GM18511 (cell line): ENCODE measurements at regions not wholly inside any gene's neighbourhood (a gene's known extent, or its start where the extent isn't known, plus 50 kb on each side); places are given as distances from the start of the nearest gene placed in this dataset.

Source experiments
- ATAC-seq: cut with Tn5 transposase; IDR thresholded peaks from one replicate; pipeline ENCODE4 v1.9.1; 2021; ENCODE audit warnings: mild to moderate bottlenecking, moderate library complexity; ENCODE audit not compliant: unreplicated experiment

DNA sequence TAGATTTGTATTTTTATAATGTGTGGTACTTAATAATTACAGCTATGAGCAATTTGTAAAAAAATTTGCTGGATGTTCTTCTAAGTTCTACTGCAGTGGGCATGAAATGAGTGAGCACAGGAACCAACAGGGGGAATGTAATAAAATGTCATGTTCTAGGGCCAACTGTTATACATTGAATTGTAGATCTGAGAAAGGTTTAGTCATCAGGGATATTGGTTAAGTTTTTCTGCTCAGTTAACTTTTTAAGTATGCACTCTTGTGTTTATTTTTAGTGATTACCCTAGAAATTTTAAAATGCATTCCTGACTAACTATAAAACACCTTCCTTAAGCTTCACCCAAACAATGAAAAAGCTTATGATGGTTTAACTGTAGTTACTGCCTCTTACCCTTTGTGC lies 101.8 kb downstream of the CAND1 start:
- ATAC-seq = no peak

DNA sequence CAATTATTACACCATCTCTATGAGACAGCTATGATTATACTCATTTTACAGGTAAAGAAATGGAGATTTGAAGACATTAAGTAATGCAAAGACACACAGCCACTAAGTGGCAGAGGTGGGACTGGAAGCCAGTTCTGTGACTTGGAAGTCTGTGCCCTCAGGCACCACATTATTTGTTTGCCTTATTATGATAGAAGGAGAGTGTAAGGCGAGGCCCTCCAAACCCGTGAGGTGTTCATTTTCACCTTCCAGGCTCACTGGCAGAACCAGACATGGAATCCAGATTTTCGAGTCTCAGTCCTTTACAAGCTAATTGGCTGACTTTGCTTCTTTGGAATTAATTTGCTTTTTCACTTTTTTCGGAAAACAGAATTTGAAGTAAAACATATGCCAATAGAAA lies 107.9 kb downstream of the CAND1 start:
- ATAC-seq = no peak

DNA sequence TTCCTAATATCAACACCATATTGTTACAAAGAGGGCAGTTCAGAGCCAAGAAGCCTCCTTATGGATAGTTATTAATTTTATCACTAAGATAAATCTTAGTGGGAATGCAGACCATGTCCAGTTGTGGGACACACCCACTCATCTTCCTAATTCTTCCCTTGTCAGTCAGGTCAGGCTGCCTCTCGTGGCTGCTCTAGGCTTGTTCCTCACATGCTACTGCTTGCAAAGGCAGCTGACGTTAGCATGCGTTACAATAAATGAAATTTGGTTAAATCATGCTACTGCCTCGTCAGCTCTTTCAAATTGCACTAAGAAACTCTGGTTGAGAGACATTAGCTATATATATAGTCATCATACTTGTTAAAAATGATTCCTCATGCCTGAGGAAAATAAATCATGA lies 108.4 kb downstream of the CAND1 start:
- no peak for ATAC-seq

DNA sequence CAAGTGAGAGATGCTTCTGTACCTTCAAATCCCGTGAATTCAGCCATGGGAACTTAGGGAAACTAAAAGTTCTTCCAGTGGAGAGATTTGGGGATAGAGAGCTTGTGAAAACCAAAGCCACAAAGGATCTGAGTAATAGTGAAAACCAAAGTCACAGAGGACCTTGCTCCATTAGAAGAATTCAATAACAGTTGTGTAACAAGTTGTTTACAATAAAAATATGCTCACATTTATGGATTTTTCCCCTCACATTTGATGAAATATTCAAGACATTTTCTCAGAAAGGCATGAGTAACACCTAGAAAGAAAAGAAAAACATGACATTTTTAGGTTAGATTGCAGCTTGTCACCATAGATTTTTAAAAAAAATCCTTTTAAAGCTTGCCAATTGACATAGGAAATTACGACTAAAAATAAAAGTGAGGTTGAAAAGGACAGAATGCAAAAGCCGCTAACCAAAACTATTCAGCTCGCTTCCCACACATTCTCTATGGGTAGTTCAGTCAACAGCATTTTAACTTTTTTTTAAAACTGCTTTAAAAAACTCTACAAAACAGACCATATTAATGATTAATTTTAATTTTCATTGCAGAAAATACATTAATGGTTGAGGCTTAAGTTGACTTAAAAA lies 113.2 kb downstream of the CAND1 start:
- ATAC-seq = no peak

DNA sequence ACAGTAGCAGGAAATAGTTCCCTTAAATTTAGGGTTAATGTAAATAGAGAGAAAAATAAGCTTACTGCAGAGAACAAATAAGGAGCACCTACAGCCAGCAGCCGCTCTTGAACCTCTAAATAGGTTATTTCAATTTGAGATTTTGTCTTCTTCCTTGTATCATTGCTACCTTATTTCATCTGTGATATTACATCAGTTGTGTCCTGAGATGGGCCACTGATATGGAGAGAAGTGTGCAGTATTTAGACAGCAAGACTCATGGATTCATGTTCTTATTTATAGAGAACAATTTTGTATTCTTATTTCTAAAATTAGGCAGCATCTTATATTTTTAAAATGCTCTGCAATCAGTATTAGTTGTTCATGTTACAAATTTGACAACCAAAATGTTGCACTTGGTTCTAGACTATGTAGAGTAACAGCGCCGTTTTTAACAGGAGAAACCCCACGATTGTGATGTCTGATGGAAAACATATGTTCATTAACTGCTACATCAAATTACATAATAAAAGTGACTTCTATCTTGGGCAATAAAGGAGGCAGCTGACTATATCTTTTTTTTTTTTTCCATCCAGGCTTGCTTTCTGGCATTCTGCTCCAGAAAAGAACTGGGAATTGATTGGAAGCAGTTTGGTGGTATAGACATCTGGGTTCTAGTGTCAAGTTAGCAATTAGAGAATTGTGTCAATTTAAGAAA lies 117.9 kb downstream of the CAND1 start:
- ATAC-seq = no peak

DNA sequence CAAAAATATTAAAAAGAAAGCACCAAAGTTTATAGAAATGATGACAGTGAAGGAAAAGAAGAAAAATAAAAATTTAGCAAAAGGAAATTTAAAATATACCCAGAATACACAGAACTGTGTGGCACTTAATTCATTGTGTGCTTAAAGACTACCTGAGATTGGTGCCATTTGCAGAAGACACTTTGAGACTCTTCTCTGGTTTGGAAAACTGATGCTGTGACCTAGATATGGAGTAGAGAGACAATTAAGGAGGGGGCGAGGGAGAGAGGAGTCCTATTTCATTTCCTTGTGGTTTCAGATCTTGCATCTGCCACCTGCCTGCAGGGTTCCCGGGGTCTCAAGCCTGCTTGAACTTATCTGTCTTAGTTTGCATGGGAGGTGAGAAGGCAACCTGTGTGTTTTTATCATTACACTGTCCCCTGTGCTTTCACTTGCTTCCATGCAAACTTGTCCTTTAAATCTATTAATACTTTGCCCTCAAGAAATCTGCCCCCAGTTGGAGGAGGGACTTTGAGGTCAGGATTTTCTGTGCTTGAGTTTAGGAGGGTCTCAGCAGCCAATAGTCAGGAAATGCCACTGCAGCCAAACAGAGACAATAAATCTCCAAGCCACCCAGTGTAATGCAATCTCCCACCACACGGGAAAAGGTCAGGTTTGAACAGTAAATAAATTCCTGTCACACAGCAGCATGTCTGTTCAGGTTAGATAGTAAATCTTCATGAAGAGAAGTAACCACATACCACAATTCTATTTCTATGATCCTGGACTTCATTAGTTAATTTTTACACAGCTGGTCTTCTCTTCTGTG lies 119.4 kb downstream of the CAND1 start:
- ATAC-seq = no peak

DNA sequence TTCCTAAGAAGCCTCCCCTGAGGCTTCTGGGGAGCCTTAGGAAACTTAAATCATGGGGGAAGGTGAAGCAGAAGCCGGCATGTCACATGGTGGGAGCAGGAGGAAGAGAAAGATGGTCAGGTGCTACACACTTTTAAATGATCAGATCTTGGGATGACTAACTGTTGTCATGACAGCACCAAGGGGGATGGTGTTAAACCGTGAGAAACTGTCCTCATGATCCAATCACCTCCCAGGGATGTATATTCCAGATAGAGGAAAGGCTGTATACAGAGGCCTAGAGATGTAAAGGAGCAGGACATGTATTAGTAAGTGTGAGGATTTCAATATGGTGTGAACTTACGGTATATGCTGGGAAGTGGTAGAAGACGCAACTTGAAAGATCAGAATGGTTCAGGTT lies 121.1 kb downstream of the CAND1 start:
- ATAC-seq = no peak

DNA sequence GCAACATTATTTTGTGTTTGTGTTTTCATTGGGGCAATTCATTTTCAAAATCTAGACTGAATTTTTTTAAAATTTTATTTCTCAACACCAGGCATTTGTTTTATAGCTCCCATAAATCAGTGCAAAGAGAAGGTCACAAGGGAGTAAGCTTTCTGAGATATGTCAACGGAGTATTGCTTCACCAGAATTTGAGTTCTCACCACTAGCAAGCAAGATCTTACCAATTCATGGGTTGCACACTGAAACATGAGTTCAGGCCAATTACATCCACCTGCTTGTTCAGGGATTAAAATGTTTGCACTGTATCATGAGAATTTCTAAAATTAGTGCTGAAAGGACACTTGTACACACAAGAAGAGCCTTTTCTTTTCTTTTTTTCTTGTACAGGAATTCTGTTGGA lies 121.9 kb downstream of the CAND1 start:
- no peak for ATAC-seq

DNA sequence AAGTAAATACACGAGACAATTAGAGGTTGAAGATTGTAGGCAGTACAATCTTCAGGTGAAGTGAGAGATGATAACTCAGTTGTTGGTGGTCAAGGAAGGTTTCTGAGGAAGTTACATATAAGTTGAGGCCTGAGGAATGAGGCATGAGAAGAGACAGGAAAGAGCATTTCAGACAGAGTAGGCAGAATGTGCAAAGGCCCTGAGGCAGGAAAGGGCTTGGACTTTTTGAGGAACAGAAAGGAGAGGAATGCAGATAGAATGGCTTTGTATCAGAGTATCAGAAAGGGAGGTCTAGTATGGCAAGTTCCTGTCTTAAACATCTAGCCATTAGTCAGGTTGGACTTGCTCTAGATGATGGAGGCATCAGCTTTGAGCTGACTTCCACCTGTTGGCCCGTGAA lies 122.5 kb downstream of the CAND1 start:
- ATAC-seq = no peak

DNA sequence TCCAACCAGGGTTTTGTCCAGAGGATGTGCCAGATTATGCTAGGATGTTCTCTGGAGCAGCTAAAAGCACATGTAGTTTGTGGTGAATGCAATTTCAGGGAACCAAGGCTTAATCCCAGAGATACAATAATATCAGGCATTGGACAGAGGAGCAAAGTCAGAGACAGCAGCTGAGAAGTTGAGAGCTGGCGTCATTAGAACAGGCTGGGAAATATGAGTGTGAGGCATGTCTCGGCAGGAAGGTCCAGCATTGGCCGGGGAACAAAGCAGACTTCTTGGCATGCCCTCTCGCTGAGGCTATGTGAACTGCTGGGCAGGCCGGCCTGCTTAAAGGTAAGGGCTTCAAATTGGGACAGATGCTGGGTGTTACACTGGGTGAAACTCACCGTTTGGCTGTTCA lies 125.4 kb downstream of the CAND1 start:
- ATAC-seq = no peak

DNA sequence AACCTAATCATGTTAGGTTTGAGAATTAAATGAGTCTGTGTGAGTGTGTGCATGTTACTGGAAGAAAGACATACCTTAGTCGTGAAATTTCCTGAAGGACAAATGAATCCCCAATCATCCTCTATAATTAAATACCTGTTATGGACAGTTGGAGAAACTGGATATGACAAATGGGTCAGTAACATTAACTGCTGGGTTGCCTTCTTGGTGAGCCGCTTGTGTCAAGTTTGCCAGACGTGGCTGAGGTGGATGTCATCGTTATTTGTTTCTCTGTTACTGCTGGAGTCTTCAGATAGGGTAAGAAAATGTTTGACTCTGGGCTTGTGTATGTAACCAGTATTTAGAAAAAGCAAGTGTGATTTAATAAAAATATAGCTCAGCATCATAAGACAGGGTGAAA lies 131.6 kb downstream of the CAND1 start:
- ATAC-seq = no peak

DNA sequence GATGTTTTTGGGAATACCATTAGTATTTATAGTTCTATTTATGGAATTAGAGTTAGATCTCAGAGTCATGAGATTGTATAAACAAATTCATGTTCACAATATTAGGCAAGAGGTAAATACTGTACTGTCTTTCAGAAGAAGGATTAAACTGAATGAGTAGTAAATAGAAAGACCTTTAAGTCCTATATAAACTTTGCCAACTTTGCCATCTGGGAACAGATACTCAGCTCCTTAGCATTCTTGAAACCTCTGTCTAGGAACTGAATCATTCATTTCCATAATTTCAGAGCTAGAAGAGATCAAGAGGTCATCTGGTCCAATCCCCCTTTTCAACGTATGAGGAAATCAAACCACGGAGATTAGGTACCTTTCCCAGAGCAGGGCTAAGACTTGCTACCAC lies 141.1 kb downstream of the CAND1 start:
- ATAC-seq = no peak

DNA sequence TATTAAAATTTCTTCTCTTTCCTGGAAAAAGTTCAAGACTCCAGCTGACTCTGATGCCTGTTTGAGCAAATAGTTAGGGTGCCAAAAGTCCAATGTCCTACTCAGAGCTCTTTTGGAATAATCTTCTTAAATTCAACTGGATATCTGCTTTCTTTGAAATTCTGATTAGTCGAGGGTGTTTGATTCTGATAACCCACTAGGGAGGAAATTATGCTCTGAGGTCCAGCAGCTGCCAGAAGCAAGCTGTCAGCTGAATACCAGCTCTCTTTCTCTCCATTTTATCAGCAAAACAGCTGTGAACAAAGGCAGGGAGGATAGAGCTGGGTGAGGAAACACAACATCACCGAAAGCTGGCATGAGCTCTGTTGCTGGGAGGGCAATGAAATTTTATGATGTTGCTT lies 141.5 kb downstream of the CAND1 start:
- no peak for ATAC-seq

DNA sequence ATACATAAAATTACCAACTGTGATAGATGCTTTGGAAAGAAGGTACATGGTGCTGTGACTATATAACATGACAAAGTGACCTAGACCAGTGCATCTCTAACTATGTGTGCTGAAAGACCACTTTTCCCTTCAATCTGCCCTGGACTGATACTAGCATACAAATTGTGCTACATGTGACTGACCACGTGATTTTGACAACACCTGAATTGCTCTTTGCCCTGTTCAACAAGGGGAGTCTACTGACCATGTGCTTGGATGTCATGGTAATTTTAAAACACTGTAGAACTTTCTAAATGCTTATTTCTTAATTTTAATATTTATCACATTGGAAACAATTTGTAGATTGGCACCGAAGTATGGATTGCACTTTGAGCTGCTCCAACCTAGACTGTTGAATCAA lies 142.4 kb downstream of the CAND1 start:
- ATAC-seq = no peak

DNA sequence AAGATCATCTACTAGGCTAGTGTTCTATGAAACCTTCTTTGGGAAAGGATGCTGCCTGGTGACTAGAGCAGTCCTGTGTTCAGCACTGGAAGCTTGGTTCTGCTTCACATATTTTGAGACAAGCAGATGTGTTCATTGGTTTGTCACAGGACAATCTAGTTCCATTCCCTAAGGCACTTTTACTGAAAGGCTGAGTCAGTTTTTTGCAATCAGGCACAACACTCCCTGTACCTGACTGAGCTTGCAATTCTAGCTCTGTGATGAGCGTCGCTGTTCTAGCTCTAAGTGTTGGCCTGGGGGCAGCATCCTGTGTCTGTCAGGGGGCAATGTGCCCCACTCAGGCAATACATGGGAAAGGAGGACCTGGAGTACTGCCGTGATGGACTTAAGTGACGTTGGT lies 144.4 kb downstream of the CAND1 start:
- no peak for ATAC-seq

DNA sequence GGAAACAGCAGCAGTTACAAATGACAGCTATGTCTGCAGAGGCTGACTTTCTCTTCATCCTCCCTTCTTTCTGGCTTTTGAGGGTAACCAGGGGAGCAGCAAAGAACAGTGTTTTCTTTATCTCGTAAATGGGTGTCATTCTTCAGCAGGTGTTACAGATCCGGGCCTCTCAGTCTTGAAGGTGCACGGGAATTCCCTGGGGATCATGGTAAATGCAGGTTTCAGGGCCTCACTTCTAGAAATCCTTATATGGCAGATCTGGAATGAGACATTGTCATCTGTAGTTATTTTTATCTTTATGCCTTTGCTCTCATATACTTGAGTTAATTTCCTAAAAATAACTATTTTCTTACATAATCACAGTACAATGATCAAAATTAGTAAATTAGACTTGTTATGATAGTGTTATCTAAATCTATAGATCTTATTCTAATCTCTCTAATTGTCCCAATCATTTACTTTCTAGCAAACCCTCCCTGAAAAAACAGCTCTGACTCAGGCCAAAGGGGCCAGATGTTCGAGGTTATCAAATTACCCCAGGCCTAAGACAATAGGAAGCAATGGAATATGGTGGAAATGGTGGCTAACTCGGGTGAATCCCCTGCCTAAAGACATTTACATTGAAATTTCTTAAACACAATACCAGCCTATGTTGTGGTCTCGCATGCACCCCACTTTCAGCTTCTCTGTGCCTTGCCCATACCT lies 145.0 kb downstream of the CAND1 start:
- no peak for ATAC-seq

DNA sequence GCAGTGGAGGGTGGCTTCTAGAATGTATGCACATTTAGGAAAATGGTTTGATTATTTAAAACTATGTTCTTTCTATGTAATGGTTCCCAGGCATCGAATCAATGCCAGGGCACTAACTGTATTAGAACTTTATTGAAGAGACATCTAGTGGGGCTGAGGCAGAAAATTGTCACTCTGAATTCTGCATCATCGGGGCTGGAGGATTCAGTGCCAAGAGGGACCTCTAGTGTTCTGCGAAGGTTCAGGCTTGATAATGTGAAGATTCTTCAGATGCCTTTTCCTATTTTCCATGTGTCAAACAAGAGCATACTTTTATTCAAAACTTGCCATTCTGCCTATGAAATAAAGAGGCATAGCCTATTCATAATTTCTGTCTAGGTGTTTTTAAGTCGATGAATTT lies 146.3 kb downstream of the CAND1 start:
- ATAC-seq = no peak

DNA sequence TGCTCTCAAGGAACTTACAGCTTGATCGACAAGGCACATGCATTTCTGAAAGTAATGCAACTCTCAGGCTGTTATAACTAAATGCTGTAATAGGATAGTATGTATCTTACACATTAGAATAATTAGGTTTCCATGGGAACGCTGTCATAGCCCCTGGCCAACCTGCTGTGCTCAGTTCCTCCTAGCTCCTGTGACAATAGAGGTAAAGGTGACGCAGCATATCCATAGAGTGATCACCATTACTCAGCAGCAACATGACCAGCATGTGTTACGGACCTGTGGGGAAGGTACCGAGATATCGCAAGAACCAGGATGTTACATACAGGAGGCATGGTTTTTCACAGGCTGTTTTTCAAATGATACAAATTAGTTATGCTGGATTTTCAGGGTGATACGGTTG lies 150.7 kb downstream of the CAND1 start:
- ATAC-seq = no peak

DNA sequence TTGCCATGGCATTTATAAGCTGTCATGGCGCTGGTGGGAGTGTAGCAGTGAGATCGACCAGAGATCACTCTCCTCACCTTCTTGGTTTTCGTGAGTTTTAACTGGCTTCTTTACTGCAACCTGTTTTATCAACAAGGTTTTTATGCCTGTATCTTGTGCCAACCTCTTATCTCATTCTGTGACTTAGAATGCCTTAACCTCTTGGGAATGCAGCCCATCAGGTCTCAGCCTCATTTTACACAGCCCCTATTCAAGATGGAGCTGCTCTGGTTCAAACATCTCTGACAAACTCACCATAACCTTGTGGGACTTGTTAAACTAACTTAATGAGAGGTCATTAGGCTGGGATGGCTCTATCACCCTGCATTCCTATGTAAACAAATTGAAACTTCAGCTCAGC lies 151.3 kb downstream of the CAND1 start:
- no peak for ATAC-seq

DNA sequence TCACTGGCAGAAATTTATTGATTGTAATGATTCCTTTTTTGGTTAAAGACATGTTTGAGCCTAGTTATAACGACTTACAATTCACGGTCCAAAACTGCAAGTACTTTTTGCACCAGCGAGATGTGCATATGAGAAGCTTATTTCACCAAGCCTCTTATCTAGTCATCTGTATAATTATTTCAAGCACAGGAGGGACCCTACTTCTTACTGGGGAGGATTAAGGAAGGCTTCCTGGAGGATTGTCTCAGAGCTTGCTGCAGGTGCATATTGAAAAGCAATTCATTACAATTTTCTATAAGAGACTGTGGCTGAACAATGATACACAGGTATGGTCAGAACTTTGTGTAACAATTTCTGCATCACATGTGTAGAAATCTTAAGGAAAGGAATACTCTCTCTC lies 152.9 kb downstream of the CAND1 start:
- ATAC-seq = no peak

DNA sequence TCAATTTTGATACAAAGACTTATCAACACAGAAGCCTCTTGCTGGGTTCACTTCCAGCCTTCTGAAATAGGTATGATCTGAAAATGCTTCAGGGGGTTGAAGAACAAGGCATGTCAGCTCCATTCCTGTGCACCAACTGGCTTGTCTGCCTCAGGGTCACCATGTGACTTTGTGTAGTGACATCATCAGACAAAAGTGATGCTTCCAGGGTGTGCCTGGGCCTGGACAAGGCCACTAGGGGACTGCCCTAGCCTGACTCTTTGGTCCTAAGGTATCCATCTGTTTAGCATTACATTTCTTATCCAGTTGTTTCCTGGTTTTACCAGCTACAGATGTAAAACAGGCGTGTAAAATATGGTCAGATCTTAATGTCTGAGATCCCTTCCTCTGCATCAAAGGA lies 155.6 kb downstream of the CAND1 start:
- no peak for ATAC-seq

DNA sequence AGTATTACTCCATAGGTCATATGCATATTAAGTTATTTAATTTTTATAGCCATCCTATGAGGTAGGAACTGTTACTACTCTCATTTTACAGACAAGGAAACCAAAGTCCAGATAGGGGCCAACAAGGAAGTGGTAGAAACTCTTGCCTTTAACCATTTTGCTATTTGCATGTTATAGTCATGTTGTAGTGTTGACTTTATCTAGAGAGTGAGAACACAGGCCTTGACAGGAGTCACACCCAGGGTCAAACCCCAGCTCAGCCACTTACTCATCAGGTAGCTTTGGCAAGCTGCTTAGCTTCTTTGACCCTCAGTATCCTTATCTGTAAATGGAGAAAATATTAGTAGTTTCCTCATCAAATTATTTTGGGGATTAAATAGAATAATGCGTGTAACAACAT lies 156.2 kb downstream of the CAND1 start:
- ATAC-seq = no peak
